ENCODE measurements at regions not wholly inside any gene's neighbourhood (a gene's known extent, or its start where the extent isn't known, plus 50 kb on each side); places are given as distances from the start of the nearest gene placed in this dataset.
"Not testable (repeated sequence)": the region's sequence is repeated elsewhere in the genome, so short reads cannot be mapped to it uniquely, and the experiment has no call there.

GRCh38 chr9:106501210-106501609 lies 361.8 kb upstream of the ZNF462 start:
- not testable (repeated sequence) for TF ChIP-seq CTCF, POLR2A (IDR thresholded peaks at IDR 0.05)

All from lower leg skin (tissue), 3 donors.